HG03108 (cell line): ENCODE measurements at regions not wholly inside any gene's neighbourhood (a gene's known extent, or its start where the extent isn't known, plus 50 kb on each side); places are given as distances from the start of the nearest gene placed in this dataset.
"Not testable (repeated sequence)": the region's sequence is repeated elsewhere in the genome, so short reads cannot be mapped to it uniquely, and the experiment has no call there.

Experiments
- ATAC-seq: cut with Tn5 transposase; IDR thresholded peaks from one replicate; pipeline ENCODE4 v1.9.1; 2021; ENCODE audit warnings: moderate library complexity; ENCODE audit not compliant: unreplicated experiment

DNA sequence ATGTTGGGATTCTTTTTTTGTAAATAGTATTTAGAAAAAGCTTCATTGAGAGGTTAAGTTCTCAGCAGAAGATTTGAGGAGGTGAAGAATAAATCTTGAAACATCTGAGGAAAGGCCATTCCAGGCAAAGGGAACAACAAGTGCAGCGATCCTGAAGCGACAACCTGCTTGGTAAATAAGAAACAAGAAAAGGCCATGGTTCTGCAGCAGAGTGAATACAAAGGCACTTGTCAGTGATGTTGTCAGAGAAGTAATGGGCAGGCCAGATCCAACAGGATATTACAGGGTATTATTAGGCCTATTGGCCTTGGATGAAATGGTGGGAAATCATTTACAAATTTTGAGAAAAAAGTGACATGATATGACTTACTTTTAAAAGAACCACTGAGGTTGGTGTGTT, 960.0 kb downstream of the PLA2G4A start:
- no peak for ATAC-seq

DNA sequence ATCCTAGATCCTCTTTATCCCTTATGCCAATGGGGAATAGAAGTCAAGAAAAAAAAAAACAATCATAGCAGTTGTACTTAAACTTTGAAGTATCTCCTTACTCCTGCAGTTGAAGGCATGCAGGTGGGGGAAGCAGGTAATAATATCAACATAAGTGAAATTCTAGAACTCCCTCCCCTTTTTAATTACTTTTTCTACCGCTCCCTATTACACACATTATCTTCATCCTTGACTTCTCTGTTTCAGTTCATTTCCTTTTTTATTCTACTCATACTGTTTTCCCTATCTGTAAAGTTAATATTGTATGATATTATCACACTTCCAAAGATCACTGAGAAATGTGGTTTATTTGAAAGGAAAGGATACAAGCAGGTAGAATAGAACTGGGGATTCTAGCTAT, 962.0 kb downstream of the PLA2G4A start:
- no peak for ATAC-seq

DNA sequence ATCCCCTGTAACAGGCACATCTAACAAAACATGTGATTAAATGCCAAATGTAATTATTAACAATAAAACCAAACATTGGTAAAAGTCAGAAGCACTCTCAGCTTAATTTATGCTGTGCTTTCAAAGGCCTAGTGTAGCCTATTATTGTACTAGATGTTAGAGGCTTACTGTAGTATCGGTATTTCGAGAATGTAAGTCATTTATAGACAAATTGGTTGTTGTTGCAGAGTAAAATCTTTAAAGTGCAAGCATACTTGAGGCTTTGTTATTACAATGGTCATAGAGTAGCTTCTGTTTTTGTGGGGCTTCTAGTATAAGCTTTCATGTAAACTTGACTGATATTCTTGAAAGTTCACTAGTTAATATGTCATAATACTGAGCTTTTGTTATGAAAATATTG, 965.8 kb downstream of the PLA2G4A start:
- ATAC-seq: no peak

DNA sequence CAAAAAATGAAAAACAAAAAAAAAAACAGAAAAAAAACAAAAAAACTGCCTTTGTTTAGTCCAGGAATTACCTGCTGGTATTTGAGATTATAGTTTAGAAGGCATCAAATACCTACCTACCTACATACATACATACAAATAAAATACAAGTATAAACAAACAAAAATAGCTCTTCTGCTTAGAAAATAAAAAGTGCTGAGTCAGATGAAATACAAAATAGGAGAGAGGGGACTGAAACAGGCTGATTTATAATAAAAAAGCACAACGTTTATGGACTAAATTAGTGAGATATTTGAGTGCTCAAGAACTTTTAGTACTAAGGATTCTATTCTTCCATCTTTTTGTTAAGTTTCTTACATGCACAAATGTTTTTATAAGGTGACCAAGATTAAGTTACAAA, 980.8 kb downstream of the PLA2G4A start:
- ATAC-seq: no peak

DNA sequence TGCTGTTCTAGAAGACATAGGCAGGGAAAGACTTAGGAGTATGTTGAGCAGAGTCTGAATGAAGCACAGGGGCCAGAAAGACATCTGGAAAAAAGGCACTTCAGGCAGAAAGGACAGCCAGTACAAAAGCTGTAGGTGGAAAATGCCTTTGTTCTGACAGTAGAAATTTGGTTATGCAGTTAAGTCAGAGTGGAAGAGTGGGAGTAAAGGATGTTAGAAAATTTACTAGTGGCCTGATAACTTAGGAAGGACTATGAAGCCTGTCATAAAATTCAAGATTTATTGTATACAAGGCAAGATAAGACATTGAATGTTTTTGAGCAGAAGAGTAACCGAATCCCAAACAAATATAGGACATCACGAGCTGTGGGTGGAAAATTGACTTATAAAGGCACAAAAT, 987.9 kb downstream of the PLA2G4A start:
- ATAC-seq: no peak

DNA sequence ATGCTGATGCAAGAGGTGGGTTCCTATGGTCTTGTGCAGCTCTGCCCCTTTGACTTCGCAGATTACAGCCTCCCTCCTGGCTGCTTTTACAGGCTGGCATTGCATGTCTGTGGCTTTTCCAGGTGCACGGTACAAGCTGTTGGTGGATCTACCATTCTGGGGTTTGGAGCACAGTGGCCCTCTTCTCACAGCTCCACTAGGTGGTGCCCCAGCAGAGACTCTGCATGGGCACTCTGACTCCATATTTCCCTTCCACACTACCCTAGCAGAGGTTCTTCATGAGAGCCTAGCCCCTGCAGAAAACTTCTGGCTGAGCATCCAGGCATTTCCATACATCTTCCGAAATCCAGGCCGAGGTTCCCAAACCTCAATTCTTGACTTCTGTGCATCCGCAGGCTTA, 989.0 kb downstream of the PLA2G4A start:
- no peak for ATAC-seq

DNA sequence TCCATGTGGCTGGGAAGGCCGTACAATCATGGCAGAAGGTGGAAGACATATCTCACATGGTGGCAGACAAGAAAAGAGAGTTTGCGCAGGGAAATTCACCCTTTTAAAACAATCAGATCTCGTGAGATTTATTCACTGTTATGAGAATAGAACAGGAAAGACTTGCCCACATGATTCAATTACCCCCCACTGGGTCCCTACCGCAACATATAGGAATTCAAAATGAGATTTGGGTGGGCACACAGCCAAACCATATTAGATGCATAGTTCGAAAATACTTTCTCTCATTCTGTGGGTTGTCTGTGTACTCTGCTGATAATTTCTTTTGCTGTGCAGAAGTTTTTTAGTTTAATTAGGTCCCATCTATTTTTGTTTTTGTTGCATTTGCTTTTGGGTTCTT, 990.3 kb downstream of the PLA2G4A start:
- ATAC-seq: no peak

DNA sequence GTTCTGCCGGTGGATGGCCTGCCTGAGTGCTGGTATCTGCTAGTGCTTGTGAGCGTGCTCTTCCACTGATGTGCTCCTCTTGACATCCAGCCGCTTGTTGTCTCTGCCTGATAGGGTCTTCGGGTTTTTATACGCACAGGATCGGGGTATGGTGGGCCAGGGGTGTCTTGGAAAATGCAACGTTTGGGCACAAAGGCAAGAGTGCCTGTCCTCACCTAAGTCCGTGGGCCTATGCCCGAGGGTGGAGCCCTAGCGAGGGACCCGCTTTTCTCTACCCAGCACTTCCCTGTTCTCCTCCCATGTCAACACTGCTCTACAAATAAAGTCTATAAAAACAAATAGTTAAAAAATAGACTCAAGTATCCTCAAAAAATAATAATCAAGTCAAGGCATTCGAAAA, 1007.8 kb downstream of the PLA2G4A start:
- no peak for ATAC-seq

DNA sequence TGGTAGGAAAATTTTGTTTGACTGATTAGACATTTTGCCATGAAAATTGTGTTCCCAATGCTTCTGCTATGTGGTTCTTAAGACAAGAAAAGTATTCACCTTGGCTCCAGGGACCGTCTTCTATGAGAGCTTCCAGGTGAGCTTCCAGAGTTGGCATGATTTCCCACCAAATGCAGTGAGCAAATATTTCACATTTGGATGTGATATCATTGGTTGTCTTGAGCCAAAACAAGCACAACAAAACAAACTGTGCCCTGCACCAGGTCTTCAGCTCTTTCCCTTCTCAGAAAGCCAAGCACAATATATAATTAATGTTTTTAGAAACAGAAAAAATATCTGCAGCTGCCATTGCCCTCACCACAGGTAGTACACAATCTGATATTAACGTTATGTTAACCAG, 1009.0 kb downstream of the PLA2G4A start:
- ATAC-seq: no peak

DNA sequence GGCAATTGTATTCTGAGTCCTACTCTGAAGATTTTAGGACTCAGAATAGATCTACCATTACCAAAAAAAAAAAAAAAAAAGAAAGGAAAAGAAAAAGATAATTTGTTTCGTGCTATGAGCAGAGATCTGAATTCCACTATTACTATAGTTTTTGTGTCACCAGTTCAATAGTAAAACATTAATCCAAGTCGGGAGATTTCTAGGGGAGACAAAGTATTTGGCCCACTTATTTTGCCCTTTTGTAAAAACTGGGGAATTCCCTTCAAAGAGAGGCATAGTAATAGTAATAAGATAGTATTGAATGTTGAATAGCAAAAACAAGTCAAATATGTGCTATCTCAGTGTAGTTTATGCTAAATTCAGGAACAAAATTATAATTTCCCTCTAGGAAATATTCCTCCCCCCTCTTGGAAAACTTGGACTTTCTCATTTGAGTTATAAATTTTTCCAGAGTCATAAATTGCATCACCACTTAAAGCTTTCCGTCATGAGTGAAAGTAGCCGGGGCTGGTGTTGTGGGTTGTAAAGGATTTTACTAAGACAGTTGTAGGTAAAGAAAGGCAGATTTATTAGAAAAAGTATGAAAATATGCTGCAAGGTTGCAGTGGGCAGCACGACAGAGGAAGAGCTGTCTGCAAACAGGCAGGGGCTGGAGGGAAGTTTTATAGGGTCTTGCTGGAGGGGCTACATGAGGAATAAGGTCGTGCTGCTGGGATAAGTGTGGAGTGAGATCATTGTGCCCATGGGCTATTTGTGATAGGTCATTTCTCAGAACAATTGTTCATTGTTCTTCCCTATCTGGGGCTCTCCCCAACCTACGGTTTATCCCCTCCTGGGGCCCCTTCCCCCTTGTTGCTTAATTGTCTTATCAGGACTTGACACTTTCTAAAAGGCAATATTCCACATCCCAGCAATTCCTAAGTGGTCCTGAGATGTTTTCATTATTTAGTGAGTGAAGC, 1009.9 kb downstream of the PLA2G4A start:
- no peak for ATAC-seq

DNA sequence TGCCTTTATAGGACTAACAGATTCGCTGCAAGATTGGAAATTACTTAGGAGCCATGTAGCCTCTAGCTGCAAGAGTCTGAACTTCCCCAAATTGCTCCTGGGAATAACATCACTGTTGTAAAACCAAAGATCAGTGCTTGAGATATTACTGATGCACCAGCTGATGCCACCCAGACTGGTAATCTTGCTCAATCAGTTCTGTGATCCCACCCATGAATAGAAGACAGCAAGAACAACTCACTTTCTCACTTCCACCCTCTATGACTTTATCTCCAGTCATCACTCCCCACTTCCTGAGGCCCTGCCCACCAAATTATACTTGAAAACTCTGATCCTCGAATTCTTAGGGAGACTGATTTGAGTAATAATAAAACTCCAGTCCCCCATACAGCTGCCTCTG, 1011.1 kb downstream of the PLA2G4A start:
- no peak for ATAC-seq

DNA sequence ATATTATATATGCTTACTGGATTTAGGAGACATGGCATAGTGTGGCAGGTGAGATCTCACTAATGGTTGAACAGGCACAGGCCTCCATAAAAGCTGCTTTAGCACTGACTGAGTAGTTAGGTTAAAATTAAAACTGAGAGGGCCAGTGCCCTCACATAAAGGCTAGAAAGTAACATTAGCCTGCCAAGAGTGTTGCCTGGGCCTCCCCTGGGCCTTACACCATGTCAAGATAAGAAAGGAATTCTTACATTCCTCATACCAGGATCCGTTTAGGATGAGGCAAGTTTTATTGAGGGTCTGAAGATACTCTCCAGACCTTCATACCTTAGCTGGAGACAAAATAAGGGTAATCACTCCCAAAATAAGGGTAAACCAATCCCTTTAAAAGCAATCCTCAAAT, 1011.8 kb downstream of the PLA2G4A start:
- ATAC-seq: no peak

DNA sequence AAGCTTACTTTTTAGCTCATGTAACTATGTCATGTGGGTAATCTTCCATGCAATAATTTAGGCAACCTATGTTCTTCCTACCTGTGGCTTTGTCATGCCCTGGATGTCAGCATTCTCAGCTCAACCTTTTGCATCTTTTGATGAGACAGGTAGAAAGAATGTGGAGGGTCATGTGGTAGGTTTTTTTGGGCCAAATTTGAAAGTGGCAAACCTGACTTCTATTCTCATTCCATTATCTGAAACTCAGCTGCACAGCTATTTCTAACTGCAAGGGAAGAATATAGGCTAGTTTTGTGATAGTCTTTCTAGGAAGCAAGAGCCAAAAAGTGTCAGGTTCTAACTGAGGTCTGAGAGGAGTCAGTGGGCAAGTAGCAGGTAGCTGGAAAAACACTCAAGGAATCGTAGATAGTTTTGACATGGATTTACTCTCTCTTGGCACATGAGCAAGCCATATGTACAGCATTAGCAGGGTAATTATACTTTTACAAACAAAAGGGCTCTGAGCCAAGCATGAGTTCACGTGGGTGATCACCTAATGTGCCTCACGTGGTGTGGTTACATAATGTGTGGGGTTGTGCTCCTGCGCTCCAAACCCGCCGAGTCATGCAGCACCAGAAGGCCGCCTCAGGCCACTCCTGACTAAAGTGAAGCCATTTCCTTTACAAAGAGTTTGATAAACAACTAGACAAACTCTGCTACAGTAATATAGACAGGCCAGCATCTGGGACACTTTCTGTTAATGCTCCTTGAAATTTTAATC, 1013.8 kb downstream of the PLA2G4A start:
- no peak for ATAC-seq

DNA sequence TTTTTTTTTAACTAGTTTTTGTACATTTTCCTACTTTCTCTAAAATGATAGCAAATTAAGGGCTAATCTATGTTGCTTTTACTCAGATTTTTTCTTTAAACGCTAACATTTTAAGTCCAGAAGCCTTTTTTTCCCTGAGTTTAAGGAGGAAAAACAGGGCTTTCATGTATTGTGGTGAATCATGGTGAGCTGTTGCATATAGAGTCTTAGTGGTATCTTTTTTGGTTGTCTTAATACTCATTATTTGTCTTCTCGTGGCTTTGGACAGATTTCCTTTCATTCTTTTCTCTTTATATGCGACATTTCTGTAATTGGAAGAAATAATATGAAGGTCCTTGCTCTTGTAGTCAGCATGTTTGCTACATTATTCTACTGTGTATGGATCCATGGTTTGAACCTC, 1015.6 kb downstream of the PLA2G4A start:
- ATAC-seq: no peak

DNA sequence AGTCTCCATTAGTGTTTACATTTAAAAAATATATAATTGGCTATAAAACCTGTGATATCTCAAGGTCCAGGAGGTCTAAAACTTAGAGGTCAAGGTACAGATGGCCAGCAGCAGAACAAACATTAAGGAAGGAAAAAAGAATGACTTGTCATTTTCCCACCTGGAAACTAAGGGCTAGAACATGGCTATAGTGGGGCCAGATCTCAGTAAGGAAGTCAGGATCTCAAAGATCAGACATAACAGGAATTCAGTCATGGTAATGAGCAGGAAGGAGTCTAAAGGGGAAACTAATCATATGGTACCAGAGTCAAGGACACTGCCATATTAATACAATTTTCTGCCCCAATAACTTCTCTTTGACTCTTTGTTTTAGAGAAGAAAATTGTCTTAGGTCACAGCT, 1018.8 kb downstream of the PLA2G4A start:
- no peak for ATAC-seq

DNA sequence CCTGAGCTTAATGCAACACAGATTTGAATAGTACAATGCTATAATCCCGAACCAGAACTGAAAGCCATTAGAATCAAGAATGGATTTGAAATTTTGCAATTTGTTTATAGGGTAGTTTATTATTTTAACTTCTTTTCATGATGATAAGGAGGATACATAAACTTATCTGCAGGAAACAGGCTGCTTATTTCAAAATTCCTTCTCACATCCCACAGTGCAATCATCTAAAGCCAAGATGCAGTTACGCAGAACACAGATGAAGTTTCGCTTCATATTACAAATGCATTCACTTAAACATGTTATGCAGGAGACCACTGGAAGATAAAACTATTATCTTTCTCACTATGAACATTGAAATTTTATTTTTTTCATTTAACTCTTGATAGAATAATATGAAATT, 1019.6 kb downstream of the PLA2G4A start:
- no peak for ATAC-seq

DNA sequence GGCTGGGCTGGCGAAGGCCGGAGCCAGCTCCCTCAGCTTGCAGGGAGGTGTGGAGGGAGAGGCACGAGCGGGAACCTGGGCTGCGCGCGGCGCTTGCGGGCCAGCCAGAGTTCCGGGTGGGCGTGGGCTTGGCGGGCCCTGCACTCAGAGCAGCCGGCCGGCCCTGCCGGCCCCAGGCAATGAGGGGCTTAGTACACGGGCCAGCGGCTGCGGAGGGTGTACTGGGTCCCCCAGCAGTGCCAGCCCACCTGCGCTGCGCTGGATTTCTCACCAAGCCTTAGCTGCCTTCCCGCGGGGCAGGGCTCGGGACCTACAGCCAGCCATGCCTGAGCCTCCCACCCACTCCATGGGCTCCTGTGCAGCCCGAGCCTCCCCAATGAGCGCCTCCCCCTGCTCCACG, 1021.4 kb downstream of the PLA2G4A start:
- ATAC-seq: not testable (repeated sequence)

DNA sequence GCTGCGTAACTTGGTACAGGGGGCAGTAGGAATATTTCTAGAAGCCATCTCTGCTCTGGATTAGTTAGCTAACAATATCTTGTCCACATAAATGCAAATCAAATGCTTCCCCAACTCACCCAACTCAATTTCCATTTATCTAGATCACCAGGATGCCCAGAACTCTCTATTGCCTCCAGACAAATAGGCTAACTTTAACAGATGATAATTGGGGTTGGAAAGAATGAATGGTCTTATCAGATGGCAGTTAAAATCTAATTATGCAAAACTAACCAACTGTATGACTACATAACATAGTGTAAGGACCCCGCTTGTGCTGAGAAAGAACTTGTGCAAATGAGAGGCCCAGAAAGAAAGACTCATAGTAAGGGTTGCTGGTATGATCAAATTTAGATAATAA, 1024.8 kb downstream of the PLA2G4A start:
- no peak for ATAC-seq

DNA sequence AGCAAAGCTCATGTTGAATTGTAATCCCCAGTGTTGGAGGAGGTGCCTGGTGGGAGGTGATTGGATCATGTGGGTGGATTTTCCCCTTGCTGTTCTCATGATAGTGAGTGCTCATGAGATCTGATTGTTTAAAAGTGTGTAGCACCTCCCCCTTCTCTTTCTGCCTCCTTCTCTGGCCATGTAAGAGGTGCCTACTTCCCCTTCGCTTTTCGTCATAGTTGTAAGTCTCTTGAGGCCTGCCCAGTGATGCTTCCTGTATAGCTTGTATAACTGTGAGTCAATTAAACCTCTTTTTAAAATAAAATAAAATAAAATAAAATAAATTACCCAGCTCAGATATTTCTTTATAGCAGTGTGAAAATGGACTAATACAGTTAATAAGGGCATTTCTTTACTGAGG, 1025.7 kb downstream of the PLA2G4A start:
- ATAC-seq: no peak

DNA sequence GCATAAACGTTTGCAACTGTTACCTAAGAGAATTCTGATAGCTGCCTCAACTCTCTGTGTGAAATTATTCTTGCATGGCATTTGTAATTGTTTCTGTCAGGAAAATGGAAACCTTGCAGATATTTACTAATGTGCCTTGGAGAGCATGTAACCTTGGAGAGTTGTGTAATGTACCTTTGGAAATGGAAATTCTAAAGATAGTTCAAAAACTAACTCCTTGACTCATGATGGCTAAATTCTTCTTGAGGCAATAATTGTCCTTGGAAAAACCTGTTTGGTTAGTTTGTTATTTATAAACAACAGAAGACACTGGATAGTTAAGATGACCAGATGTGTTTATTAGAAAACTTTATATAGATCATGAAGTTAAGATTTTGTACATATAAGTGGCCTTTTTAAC, 1033.8 kb downstream of the PLA2G4A start:
- ATAC-seq: no peak

DNA sequence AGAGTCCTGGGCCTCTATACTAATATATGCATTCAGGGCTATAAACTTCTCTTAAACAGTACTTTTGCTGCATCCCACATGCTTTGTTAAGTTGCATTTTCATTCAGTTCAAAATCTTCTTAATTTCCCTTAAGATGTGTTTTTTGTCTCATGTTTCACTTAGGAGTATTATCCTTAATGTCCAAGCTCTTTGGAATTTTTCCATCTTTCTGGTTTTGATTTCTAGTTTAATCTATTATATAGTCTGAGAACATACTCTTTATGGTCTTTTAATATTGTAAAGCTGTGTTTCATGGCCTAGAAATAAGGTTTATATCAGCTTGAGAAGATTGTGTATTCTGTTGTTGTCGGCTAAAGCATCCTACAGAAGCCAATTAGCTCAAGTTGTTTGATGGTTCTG, 1041.8 kb downstream of the PLA2G4A start:
- ATAC-seq: no peak

DNA sequence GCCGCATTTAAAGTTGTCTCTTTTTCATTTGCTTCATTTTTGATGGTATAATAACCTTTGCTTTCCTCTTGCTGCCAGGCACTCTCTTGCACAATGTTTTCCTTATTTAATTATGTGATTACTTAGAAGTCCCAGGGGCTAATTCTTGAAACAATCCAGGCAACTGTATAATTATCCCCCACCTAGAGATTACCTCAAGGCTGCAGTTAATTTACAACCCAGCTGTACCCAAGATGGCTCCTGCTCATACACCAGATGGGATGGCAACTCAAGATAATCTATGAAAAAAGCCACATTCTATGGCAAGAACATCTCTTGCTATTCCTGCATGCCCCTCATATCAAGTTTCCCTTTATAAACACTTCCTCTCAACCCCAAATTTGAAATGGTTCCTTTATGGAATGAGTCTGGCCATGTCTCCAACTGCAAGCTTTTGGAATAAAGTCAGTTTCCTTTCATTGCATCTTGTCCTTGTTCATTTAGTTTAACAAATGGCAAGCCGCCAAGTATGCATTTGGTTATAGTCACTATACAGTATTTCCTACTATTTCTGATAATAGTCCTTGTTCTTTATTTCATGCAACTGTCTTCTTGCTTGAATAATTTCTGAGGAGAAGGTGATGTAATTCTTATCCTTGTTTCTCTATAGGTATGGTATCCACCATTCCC, 1042.6 kb downstream of the PLA2G4A start:
- no peak for ATAC-seq
